Gastroesophageal sphincter (tissue), 3 donors: ENCODE measurements at regions not wholly inside any gene's neighbourhood (a gene's known extent, or its start where the extent isn't known, plus 50 kb on each side); places are given as distances from the start of the nearest gene placed in this dataset.

Source experiments
- CTCF ChIP-seq, 4 experiments: fragments of 200-600 bp in 2 of 4; fragments of 450-650 bp in 2 of 4; sonication (generic) in 1 of 4; IDR thresholded peaks; one replicate each; pipeline ENCODE4 v1.5.1; 2017 to 2019; ENCODE audit warnings: antibody characterized with exemption in 4 of 4, mild to moderate bottlenecking in 2 of 4, moderate library complexity in 2 of 4
- POLR2A ChIP-seq, 2 donors: fragments of 450-650 bp; IDR thresholded peaks; one replicate each; pipeline ENCODE4 v1.6.1; 2017; ENCODE audit warnings: antibody characterized with exemption in 2 of 2, mild to moderate bottlenecking in 2 of 2, moderate library complexity in 1 of 2

GRCh38 chr1:199868777-199869176 lies 158.7 kb upstream of the NR5A2 start:
- TF ChIP-seq POLR2A (IDR thresholded peaks at IDR 0.05), result no peak
- TF ChIP-seq CTCF (IDR thresholded peaks at IDR 0.05), result no peak
